Loucy (cell line): ENCODE measurements at regions not wholly inside any gene's neighbourhood (a gene's known extent, or its start where the extent isn't known, plus 50 kb on each side); places are given as distances from the start of the nearest gene placed in this dataset.

Source experiments
- EZH2phosphoT487 ChIP-seq: fragments of 200-600 bp; IDR thresholded peaks from 2 replicates; pipeline ENCODE4 v1.6.1; 2018; ENCODE audit warnings: antibody characterized with exemption, mild to moderate bottlenecking, moderate library complexity, borderline replicate concordance
- TF ChIP-seq, protein P1 (sequence below): fragments of 200-600 bp; sonication (generic); conservative IDR thresholded peaks from 2 replicates; pipeline ENCODE4 v1.5.1; 2014; ENCODE audit warnings: mild to moderate bottlenecking, antibody characterized with exemption, low read length

DNA sequence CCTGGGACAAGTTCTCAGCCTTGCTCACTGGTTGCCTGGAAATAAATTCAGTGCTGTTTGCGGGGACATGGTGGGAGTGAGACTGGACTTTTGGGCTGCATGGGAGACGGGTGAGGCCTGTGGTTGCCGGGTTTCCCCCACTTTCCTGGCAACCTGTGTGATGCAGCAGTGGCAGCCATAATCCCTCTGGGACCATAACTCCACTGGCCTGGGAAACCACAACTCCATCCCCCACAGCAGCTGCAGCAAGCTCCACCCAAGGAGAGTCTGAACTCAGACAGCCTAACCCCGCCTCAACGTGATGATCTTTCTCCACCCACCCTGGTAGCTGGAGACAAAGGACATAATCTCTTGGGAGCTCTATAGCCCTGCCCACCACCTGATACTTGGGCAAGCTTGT lies 349.9 kb downstream of the PIK3R1 start:
- TF ChIP-seq, protein P1, sequence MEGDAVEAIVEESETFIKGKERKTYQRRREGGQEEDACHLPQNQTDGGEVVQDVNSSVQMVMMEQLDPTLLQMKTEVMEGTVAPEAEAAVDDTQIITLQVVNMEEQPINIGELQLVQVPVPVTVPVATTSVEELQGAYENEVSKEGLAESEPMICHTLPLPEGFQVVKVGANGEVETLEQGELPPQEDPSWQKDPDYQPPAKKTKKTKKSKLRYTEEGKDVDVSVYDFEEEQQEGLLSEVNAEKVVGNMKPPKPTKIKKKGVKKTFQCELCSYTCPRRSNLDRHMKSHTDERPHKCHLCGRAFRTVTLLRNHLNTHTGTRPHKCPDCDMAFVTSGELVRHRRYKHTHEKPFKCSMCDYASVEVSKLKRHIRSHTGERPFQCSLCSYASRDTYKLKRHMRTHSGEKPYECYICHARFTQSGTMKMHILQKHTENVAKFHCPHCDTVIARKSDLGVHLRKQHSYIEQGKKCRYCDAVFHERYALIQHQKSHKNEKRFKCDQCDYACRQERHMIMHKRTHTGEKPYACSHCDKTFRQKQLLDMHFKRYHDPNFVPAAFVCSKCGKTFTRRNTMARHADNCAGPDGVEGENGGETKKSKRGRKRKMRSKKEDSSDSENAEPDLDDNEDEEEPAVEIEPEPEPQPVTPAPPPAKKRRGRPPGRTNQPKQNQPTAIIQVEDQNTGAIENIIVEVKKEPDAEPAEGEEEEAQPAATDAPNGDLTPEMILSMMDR = no peak
- TF ChIP-seq EZH2phosphoT487 = no peak
